Tibial nerve (tissue), 4 donors: ENCODE measurements at regions not wholly inside any gene's neighbourhood (a gene's known extent, or its start where the extent isn't known, plus 50 kb on each side); places are given as distances from the start of the nearest gene placed in this dataset.

Source experiments
- DNase-seq, 2 donors: peaks; one replicate each; pipeline ENCODE4 v3.0.0-alpha.2; 2019; ENCODE audit warnings: low spot score in 2 of 2
- H3K27ac ChIP-seq, 4 donors: fragments of 200-600 bp; sonication (generic) in 3 of 4; one replicate each; pipeline ENCODE4 v1.5.1; 2017 to 2019; ENCODE audit warnings: mild to moderate bottlenecking in 1 of 4
- H3K27me3 ChIP-seq, 2 donors: fragments of 200-600 bp; sonication (generic) in 1 of 2; one replicate each; pipeline versions ENCODE4 v1.5.1 to v1.6.0; 2017 to 2019
- H3K36me3 ChIP-seq, 3 donors: fragments of 200-600 bp; sonication (generic); one replicate each; pipeline ENCODE4 v1.5.1; 2018 to 2019
- H3K4me1 ChIP-seq, 4 donors: fragments of 200-600 bp; sonication (generic) in 3 of 4; one replicate each; pipeline ENCODE4 v1.5.1; 2017 to 2019
- H3K4me3 ChIP-seq, 4 donors: fragments of 200-600 bp; sonication (generic) in 3 of 4; one replicate each; pipeline ENCODE4 v1.5.1; 2017 to 2019; ENCODE audit warnings: mild to moderate bottlenecking in 1 of 4, moderate library complexity in 1 of 4
- H3K9me3 ChIP-seq, 4 donors: fragments of 200-600 bp; sonication (generic) in 3 of 4; one replicate each; pipeline ENCODE4 v1.5.1; 2017 to 2019
- CTCF ChIP-seq, 5 experiments: fragments of 200-600 bp in 3 of 5; fragments of 450-650 bp in 2 of 5; sonication (generic) in 3 of 5; IDR thresholded peaks; one replicate each; pipeline ENCODE4 v1.5.1; 2016 to 2019; ENCODE audit warnings: antibody characterized with exemption in 5 of 5, mild to moderate bottlenecking in 3 of 5, moderate library complexity in 2 of 5
- EP300 ChIP-seq, 2 donors: sonication (generic); formaldehyde crosslinking; IDR thresholded peaks; one replicate each; pipeline ENCODE4 v1.6.1; 2017; ENCODE audit warnings: antibody characterized with exemption in 2 of 2, mild to moderate bottlenecking in 1 of 2
- POLR2A ChIP-seq, 2 donors: fragments of 450-650 bp; IDR thresholded peaks; one replicate each; pipeline ENCODE4 v1.6.1; 2017; ENCODE audit warnings: antibody characterized with exemption in 2 of 2, mild to moderate bottlenecking in 2 of 2, moderate library complexity in 2 of 2
- WGBS, 2 donors: methylation state at CpG; one replicate each; pipeline ENCODE4 v1.1.5; 2018; 5-methylcytosine and 5-hydroxymethylcytosine counted together

GRCh38 chr9:87323928-87324327 lies 173.7 kb upstream of the DAPK1 start:
- Histone ChIP-seq H3K4me3 (no peak overlapping the region), H3K36me3 (no peaks in the 10 kb centered on the region), H3K27ac (no peak overlapping the region), H3K9me3 (no peaks in the 10 kb centered on the region), H3K27me3 (no peaks in the 10 kb centered on the region), H3K4me1 (peaks cover 0 to 2% (median 0%) of the 10 kb centered on the region in 4 donors)
- TF ChIP-seq POLR2A (IDR thresholded peaks at IDR 0.05) (no peak), CTCF (IDR thresholded peaks at IDR 0.05) (no peak), EP300 (IDR thresholded peaks at IDR 0.05) (no peak)
- WGBS, 2 donors: 76 to 86% methylated on average over 2 of the region's 2 CpGs
- DNase-seq: no peak

GRCh38 chr9:87324613-87325194 lies 173.0 kb upstream of the DAPK1 start:
- Histone ChIP-seq H3K27ac (no peak overlapping the region), H3K27me3 (no peaks in the 10 kb centered on the region), H3K9me3 (no peaks in the 10 kb centered on the region), H3K4me1 (peaks cover 0 to 2% (median 0%) of the 10 kb centered on the region in 4 donors), H3K36me3 (no peaks in the 10 kb centered on the region), H3K4me3 (no peak overlapping the region)
- TF ChIP-seq POLR2A (IDR thresholded peaks at IDR 0.05) (no peak), CTCF (IDR thresholded peaks at IDR 0.05) (peak; percentile 65 to 87 (median 73))
- 2 to 3% methylated on average over 5 of the region's 5 CpGs for WGBS, 2 donors
- DNase-seq: peak in 1 of 2 donors; percentile 50

GRCh38 chr9:87327575-87328125 lies 170.0 kb upstream of the DAPK1 start:
- 85 to 89% methylated on average over 3 of the region's 3 CpGs for WGBS, 2 donors
- TF ChIP-seq EP300 (IDR thresholded peaks at IDR 0.05): no peak
- TF ChIP-seq POLR2A (IDR thresholded peaks at IDR 0.05): no peak
- TF ChIP-seq CTCF (IDR thresholded peaks at IDR 0.05): no peak
- no peak for DNase-seq
- Histone ChIP-seq H3K27ac (no peak overlapping the region), H3K4me1 (peaks cover 0 to 2% (median 0%) of the 10 kb centered on the region in 4 donors), H3K9me3 (peaks cover 0 to 23% (median 4%) of the 10 kb centered on the region in 4 donors), H3K27me3 (no peaks in the 10 kb centered on the region), H3K36me3 (no peaks in the 10 kb centered on the region), H3K4me3 (no peak overlapping the region)

- Histone ChIP-seq H3K9me3 (peaks cover 0 to 23% (median 4%) of the 10 kb centered on the region in 4 donors), H3K4me1 (peaks cover 0 to 19% (median 0%) of the 10 kb centered on the region in 4 donors), H3K4me3 (no peak overlapping the region), H3K36me3 (no peaks in the 10 kb centered on the region), H3K27ac (no peak overlapping the region), H3K27me3 (no peaks in the 10 kb centered on the region)
- no peak for DNase-seq
- no peak for TF ChIP-seq EP300 (IDR thresholded peaks at IDR 0.05)
- TF ChIP-seq POLR2A (IDR thresholded peaks at IDR 0.05): no peak
- no peak for TF ChIP-seq CTCF (IDR thresholded peaks at IDR 0.05)
- 96% methylated on average over 6 of the region's 6 CpGs for WGBS, 2 donors
Observed at GRCh38 chr9:87333802-87334201, 163.9 kb upstream of the DAPK1 start.

- Histone ChIP-seq H3K4me3 (no peak overlapping the region), H3K9me3 (peaks cover 0 to 23% (median 4%) of the 10 kb centered on the region in 4 donors), H3K27me3 (no peaks in the 10 kb centered on the region), H3K36me3 (no peaks in the 10 kb centered on the region), H3K4me1 (peaks cover 0 to 19% (median 0%) of the 10 kb centered on the region in 4 donors), H3K27ac (no peak overlapping the region)
- no peak for TF ChIP-seq CTCF (IDR thresholded peaks at IDR 0.05)
- no peak for TF ChIP-seq EP300 (IDR thresholded peaks at IDR 0.05)
- no peak for TF ChIP-seq POLR2A (IDR thresholded peaks at IDR 0.05)
- DNase-seq: no peak
- 65% methylated on average over 3 of the region's 3 CpGs for WGBS, 2 donors
Observed at GRCh38 chr9:87334366-87334765, 163.3 kb upstream of the DAPK1 start.
